GM18868 (cell line): ENCODE measurements at regions not wholly inside any gene's neighbourhood (a gene's known extent, or its start where the extent isn't known, plus 50 kb on each side); places are given as distances from the start of the nearest gene placed in this dataset.
A peak's percentile ranks its signal among the peaks of the same experiment; 100 is the strongest.

Source experiments
- ATAC-seq: cut with Tn5 transposase; IDR thresholded peaks from one replicate; pipeline ENCODE4 v1.9.1; 2021; ENCODE audit warnings: mild to moderate bottlenecking, moderate library complexity; ENCODE audit not compliant: unreplicated experiment

- ATAC-seq, result no peak
Observed at GRCh38 chr13:77480066-77480465, 55.4 kb upstream of the SCEL start.

GRCh38 chr13:77479326-77479725, 56.2 kb upstream of the SCEL start:
- ATAC-seq, result no peak

- no peak for ATAC-seq
Observed at GRCh38 chr13:77477299-77477848, 58.1 kb upstream of the SCEL start.

- ATAC-seq, result no peak
Observed at GRCh38 chr13:77476456-77476855, 59.0 kb upstream of the SCEL start.

- no peak for ATAC-seq
Observed at GRCh38 chr13:77475345-77476084, 60.0 kb upstream of the SCEL start.

- ATAC-seq, result no peak
Observed at GRCh38 chr13:77470986-77471385, 64.5 kb upstream of the SCEL start.

- no peak for ATAC-seq
Observed at GRCh38 chr13:77466753-77467422, 68.6 kb upstream of the SCEL start.

GRCh38 chr13:77465603-77466195, 69.8 kb upstream of the SCEL start:
- no peak for ATAC-seq

GRCh38 chr13:77460195-77460594, 75.3 kb upstream of the SCEL start:
- ATAC-seq, result peak; percentile 99

- ATAC-seq, result no peak
Observed at GRCh38 chr13:77459592-77459991, 75.9 kb upstream of the SCEL start.

- ATAC-seq, result no peak
Observed at GRCh38 chr13:77458736-77459135, 76.8 kb upstream of the SCEL start.

- no peak for ATAC-seq
Observed at GRCh38 chr13:77457966-77458365, 77.5 kb upstream of the SCEL start.

GRCh38 chr13:77456271-77456670, 79.2 kb upstream of the SCEL start:
- no peak for ATAC-seq

GRCh38 chr13:77449265-77449664, 86.2 kb upstream of the SCEL start:
- no peak for ATAC-seq

GRCh38 chr13:77448689-77449088, 86.8 kb upstream of the SCEL start:
- ATAC-seq, result no peak

- no peak for ATAC-seq
Observed at GRCh38 chr13:77443511-77443910, 92.0 kb upstream of the SCEL start.

- no peak for ATAC-seq
Observed at GRCh38 chr13:77437267-77437666, 98.2 kb upstream of the SCEL start.

- ATAC-seq, result no peak
Observed at GRCh38 chr13:77434289-77434688, 101.2 kb upstream of the SCEL start.

GRCh38 chr13:77431449-77431848, 104.1 kb upstream of the SCEL start:
- no peak for ATAC-seq

GRCh38 chr13:77430377-77430951, 103.6 kb upstream of the MYCBP2 start:
- ATAC-seq, result peak; percentile 47

- peak; percentile 66 for ATAC-seq
Observed at GRCh38 chr13:77429320-77430142, 102.6 kb upstream of the MYCBP2 start.
